ENCODE measurements at regions not wholly inside any gene's neighbourhood (a gene's known extent, or its start where the extent isn't known, plus 50 kb on each side); places are given as distances from the start of the nearest gene placed in this dataset.
"Not testable (repeated sequence)": the region's sequence is repeated elsewhere in the genome, so short reads cannot be mapped to it uniquely, and the experiment has no call there.

DNA sequence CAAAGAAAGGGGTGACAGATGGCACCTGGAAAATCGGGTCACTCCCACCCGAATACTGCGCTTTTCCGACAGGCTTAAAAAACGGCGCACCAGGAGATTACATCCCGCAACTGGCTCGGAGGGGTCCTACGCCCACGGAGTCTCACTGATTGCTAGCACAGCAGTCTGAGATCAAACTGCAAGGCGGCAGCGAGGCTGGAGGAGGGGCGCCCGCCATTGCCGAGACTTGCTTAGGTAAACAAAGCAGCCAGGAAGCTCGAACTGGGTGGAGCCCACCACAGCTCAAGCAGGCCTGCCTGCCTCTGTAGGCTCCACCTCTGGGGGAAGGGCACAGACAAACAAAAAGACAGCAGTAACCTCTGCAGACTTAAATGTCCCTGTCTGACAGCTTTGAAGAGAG is 225.2 kb upstream of the ADCY2 start:
- TF ChIP-seq, protein P1, sequence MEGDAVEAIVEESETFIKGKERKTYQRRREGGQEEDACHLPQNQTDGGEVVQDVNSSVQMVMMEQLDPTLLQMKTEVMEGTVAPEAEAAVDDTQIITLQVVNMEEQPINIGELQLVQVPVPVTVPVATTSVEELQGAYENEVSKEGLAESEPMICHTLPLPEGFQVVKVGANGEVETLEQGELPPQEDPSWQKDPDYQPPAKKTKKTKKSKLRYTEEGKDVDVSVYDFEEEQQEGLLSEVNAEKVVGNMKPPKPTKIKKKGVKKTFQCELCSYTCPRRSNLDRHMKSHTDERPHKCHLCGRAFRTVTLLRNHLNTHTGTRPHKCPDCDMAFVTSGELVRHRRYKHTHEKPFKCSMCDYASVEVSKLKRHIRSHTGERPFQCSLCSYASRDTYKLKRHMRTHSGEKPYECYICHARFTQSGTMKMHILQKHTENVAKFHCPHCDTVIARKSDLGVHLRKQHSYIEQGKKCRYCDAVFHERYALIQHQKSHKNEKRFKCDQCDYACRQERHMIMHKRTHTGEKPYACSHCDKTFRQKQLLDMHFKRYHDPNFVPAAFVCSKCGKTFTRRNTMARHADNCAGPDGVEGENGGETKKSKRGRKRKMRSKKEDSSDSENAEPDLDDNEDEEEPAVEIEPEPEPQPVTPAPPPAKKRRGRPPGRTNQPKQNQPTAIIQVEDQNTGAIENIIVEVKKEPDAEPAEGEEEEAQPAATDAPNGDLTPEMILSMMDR (IDR thresholded peaks at IDR 0.05), result not testable (repeated sequence)
- not testable (repeated sequence) for TF ChIP-seq POLR2A (IDR thresholded peaks at IDR 0.05)
